HG02759 (cell line): ENCODE measurements at regions not wholly inside any gene's neighbourhood (a gene's known extent, or its start where the extent isn't known, plus 50 kb on each side); places are given as distances from the start of the nearest gene placed in this dataset.
"Not testable (repeated sequence)": the region's sequence is repeated elsewhere in the genome, so short reads cannot be mapped to it uniquely, and the experiment has no call there.

ENCODE experiments used
- ATAC-seq: cut with Tn5 transposase; IDR thresholded peaks from one replicate; pipeline ENCODE4 v1.9.1; 2021; ENCODE audit warnings: mild to moderate bottlenecking, moderate library complexity; ENCODE audit not compliant: unreplicated experiment

- no peak for ATAC-seq
Measured at GRCh38 chr6:67175101-67175500, 1460.0 kb upstream of the ADGRB3 start.

GRCh38 chr6:67165606-67166005, 1458.6 kb upstream of the EYS start:
- no peak for ATAC-seq

- ATAC-seq, result no peak
Measured at GRCh38 chr6:67160820-67161219, 1453.8 kb upstream of the EYS start.

- ATAC-seq, result no peak
Measured at GRCh38 chr6:67141005-67141404, 1434.0 kb upstream of the EYS start.

GRCh38 chr6:67133973-67134372, 1426.9 kb upstream of the EYS start:
- ATAC-seq, result no peak

GRCh38 chr6:67131827-67132226, 1424.8 kb upstream of the EYS start:
- no peak for ATAC-seq

DNA sequence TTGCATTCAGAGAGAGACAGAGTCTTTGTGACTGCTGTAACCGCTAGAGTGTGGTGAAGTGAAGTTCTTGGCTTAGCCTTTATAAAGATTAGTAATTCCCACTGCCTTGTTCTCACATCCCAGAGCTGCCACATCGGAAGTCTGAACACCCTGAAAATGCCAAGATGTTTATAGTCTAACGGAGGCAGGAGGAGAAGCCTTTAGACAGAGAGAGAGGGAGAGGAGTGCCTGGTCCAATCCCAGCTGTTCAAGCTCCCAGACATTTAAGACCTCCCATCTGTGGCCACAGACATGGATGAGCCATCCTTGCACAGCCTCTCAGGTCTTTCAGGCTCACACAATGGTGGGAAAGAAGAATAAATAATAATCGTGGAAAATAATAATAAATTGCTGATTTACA, 1422.8 kb upstream of the EYS start:
- no peak for ATAC-seq

GRCh38 chr6:67127041-67127440, 1420.0 kb upstream of the EYS start:
- no peak for ATAC-seq

- ATAC-seq, result no peak
Measured at GRCh38 chr6:67121115-67121514, 1414.1 kb upstream of the EYS start.

DNA sequence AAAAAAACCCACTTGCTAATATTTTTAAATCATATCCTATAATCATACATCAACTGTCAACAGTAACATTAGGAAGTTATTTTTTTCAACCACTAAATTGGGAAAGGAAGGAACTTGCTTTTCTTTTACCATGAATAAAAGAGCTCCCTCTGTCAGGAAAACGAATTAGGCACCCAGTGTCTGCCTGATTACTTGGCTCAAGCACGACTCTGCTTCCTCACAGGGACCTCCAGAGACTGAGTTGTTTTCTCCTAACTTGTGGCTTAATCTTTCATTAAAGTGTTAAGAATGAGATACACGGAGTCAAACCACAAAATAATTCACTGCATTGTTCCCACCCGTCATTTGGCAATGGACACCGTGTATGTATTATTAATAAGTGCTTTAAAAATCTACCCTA, 1405.1 kb upstream of the EYS start:
- ATAC-seq, result no peak

DNA sequence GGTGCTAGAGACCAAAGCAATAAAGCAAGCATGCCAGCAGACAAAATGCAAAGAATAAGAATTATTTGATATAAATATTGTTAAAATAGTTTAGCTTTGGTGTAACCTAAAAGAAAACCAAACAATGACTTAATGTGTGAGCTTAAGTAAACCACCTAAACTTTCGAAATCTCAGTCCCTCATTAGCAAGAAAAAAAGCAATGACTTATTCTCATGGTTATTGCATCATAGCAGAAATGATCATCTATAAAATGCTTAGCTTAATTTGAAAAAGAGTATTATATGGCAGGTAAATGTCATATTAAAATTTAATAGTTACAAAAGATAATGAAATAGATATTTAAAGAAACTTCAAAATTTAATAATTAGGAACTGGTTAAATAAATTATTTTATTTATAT, 1395.7 kb upstream of the EYS start:
- no peak for ATAC-seq

DNA sequence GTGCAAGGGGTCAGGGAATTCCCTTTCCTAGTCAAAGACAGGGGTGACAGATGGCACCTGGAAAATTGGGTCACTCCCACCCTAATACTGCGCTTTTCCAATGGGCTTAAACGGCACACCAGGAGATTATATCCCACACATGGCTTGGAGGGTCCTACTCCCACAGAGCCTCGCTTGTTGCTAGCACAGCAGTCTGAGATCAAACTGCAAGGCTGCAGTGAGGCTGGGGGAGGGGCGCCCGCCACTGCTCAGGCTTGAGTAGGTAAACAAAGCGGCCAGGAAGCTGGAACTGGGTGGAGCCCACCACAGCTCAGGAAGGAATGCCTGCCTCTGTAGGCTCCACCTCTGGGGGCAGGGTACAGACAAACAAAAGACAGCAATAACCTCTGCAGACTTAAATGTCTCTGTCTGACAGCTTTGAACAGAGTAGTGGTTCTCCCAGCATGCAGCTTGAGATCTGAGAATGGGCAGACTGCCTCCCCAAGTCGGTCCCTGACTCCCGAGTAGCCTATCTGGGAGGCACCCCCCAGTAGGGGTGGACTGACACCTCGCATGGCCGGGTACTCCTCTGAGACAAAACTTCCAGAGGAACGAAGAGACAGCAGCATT, 1388.7 kb upstream of the EYS start:
- ATAC-seq, result not testable (repeated sequence)

DNA sequence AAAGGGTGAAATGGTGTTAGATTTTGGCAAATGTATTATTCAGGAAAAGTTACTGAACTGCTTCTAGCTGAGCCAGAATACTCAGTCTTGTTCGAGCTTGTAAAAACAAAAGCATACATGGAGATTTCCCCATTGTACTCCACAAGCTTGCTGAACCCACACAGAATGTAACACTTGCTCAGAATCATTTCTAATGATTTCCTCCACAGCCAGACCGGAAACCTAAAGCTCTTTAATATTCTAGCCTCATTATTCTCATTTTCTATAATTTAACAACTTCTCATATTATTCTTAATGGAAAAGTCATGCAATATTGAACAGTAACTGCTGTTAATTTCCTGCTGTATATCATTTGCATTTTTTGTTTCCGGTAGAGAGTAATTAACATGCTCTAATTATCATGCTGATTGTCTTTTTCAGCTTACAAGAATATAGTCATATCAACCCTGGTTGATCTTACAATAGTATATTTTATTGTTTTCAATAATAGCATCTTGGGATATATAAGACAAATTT, 1387.5 kb upstream of the EYS start:
- ATAC-seq, result no peak

DNA sequence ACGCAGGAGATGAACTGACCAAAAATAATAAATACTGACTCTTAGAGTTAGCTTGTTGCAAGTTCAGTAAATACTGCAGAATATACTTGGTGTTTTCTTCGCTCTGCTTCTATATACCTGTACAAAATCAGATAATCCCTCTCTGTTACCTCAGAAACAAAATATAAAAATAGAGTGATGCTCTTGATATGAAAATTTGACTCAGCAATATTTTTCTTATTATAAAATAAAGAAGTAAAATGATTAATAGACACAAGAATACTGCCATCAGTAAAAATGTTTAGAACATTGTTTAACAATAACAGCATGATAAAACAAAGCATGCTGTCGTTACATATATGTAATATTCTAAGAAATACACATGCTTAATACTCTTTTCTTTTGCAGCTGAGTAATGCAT, 1366.9 kb upstream of the EYS start:
- ATAC-seq, result no peak

GRCh38 chr6:67068781-67069180, 1361.8 kb upstream of the EYS start:
- no peak for ATAC-seq

- ATAC-seq, result no peak
Measured at GRCh38 chr6:67064323-67064722, 1357.3 kb upstream of the EYS start.

- ATAC-seq, result no peak
Measured at GRCh38 chr6:67047996-67048395, 1341.0 kb upstream of the EYS start.

- ATAC-seq, result no peak
Measured at GRCh38 chr6:67045076-67045475, 1338.0 kb upstream of the EYS start.

GRCh38 chr6:67031451-67031850, 1324.4 kb upstream of the EYS start:
- ATAC-seq, result no peak

GRCh38 chr6:67030861-67031260, 1323.8 kb upstream of the EYS start:
- ATAC-seq, result no peak

GRCh38 chr6:67016921-67017460, 1310.0 kb upstream of the EYS start:
- no peak for ATAC-seq

GRCh38 chr6:67011441-67011840, 1304.4 kb upstream of the EYS start:
- ATAC-seq, result no peak

DNA sequence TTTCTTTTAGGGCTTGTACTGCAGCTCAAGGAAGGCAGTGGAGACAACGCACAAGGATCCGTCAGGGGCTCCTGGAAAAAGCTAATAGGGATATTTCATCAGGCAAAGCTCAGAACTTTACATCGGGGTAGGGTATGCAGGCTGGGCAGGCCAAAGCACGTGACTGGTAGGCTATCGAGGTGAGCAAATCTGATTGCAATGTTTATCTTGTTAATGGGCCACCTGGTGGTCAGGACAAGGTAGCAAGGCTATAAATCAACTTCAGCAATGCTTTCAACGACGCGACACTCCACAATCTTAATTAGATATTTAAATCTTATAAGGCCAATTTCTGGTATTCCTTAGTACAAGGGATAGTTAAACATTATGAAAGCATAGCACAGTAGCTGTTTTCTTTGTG, 1302.8 kb upstream of the EYS start:
- no peak for ATAC-seq
